ENCODE measurements at regions not wholly inside any gene's neighbourhood (a gene's known extent, or its start where the extent isn't known, plus 50 kb on each side); places are given as distances from the start of the nearest gene placed in this dataset.
"Not testable (repeated sequence)": the region's sequence is repeated elsewhere in the genome, so short reads cannot be mapped to it uniquely, and the experiment has no call there.

DNA sequence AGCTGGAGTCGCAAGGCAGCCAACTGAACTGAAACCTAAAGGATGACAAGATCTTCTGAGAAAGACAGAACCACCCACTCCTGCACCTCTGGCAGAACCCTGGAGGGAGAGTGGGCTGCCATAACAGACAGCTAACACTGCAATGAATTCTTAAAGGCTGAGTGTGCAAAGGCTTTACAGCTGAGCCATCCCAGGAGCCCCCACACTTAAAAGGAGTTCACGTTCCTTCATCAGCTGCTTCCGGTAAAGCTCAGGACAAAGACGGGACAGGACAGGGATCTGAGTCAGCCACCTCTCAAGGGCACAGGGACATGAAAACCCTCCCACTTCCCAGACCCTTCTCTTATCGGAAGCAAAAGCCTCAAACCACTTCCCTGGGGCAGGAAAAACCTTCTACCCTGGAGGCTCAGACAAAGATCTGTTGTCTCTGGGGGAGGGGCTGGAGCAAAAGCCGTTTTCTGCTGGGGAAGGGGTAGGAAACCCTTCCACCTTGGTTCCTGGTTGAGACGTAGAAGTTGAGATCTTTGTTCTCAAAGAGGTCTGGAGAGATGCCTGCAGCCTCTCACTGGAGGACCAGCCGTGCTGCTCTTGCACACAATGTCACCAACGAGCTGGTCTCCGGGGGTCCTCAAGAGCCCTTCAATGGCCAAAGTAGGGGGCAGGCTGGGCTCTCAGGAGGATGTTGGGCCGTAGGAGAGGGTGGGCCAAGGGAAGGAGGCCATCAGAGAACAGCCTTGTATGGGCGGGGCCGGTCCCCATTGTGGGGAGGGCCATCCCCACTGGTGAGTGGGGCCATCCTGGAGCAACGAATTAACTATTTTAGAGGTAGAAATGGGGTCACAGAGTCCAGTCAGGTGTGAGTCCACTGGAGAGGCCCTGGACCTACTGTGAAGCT lies 452.4 kb downstream of the PTPRU start:
- peak; percentile 67 for DNase-seq (ENCODE audit: low read depth)

DNA sequence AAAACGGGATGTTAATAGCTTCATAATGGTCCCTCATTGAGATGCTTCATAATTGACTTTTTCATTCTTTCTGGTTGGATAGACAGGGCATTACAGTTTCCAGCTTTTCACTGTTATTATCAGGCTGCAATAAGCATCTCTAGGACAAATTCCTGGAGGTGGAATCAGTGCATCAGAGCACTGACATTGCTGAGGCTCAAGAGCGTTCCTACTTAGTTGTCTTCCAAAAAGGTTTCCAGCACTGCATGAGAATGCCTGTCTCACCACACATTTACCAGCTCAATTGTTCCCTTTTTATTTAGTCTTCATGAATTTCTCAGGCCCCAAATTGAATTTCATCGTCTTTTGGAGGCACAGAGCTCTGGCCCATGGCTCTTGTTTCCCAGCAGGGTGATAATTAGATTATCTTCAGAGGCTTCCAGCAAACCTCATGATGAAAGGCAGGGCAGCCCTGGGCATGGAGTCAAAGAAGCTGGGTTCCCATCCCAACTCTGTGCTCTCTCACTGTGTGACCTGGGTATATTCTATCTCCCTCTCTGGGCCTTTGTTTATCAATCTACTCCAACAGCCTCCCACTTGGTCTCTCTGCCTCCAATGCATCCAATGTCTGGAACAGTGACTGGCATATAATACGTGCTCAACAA lies 451.4 kb downstream of the PTPRU start:
- no peak for DNase-seq (ENCODE audit: low read depth)

DNA sequence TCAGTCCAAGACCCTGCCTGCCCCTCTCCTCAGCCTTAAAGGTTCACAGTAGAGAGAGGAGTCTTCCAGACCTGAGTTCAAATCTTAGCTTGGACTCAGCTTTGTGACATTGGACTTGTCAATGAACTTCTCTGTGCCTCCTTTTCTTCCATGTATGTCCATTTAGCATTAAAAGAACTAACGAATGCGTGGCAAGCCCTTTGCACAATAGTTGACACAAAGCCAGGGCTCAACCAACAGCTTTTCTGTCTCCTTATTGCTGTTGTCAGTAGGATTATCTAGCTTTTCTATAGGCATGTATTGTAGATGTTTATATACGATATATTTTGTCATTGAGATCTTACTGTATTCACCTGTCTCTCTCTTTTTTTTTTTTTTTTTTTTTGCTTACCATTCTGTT lies 450.8 kb downstream of the PTPRU start:
- DNase-seq (ENCODE audit: low read depth): no peak

DNA sequence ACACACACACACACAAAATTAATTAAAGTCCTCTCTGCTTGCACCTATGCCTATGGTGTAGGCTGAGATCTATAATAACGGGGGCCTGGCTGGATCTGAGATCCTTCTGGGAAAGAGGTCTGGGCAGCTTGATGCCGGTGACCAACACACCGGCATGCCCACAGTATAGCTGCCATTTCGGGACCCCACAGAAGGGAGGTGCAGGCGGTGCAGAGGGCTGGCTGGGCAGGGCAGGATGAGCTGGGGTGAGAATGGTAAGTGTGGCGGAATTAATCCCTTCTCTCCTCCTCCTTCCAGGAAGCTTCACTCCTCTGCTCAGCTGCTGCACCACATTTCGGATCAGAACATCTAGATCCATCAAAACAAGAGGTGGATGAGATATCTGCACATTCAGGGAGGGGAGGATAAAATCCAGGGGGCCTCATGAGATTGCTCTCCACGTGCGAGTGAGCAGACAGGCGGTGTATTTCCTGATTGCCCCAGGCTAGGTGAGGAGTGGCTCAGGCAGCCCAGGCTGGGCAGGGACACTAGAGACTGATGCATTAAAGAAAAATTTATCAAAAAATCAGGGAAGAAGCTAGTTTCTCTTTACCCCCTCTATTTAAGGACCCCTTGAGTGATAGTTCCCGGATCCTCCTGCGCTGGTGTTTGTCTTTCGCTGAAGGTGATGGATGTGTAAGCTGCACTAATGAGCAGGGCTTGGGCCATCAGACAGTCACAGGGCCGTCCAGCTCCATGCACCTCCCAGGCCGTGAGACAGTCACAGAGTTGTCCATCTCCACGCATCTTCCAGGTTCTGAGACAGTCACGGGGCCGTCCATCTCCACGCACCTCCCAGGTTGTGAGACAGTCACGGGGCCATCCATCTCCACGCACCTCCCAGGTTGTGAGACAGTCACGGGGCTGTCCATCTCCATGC lies 449.9 kb downstream of the PTPRU start:
- DNase-seq (ENCODE audit: low read depth): no peak

DNA sequence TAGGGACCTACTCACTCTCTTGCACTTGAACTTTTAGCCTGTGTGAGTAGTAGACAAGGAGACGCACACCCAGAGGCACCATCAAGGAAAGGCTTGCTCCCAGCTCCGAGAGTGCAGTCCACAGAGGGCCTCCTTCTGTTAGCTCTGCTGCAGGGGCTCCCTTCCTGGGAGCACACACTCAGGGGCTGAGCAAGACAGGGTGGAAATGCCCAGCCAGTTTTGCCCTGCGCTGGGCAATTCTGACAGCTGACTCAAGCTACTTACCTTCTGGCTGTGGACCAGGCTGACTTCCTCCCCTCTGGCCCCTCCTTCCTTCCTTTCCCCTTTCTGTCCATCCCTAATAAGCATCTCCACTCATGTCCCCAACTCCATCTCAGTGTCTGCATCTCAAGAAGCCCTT lies 449.1 kb downstream of the PTPRU start:
- no peak for DNase-seq (ENCODE audit: low read depth)

DNA sequence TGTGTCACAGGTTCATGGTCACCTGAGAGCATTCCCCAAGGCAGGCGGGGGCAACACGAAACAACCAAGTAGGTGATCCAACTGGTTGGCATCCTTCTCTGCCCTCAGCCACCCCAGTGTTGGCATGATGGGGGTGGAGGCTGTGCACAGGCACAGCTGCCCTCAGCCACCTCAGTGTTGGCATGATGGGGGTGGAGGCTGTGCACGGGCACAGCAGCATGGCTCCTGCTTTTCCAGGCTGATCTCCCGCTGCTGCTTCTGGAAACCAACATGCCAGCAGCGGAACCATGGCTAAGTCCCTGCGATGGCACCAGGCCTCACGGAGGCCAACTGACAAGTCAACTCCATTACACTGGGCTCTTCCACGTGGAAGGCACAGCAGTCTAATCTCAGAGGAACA lies 447.8 kb downstream of the PTPRU start:
- no peak for DNase-seq (ENCODE audit: low read depth)

DNA sequence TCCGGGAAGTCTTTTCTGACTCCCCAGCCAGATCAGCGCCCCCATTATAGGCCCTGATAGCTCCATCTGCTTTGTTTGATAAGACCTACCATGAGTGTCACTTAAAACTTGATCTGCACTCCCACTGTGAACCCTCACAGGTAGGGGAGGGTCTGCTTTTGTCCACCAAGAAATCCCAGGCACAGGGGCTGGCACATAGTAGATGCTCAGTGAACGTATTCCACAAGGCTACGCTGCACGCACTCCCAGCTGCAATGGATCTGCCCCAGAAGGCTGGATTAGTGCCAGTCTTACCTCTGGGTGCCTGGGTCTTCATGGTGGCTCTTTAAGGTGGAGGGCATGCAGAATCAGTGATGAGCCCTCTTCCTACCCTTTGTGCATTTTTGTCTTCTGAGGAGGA lies 447.1 kb downstream of the PTPRU start:
- no peak for DNase-seq (ENCODE audit: low read depth)

DNA sequence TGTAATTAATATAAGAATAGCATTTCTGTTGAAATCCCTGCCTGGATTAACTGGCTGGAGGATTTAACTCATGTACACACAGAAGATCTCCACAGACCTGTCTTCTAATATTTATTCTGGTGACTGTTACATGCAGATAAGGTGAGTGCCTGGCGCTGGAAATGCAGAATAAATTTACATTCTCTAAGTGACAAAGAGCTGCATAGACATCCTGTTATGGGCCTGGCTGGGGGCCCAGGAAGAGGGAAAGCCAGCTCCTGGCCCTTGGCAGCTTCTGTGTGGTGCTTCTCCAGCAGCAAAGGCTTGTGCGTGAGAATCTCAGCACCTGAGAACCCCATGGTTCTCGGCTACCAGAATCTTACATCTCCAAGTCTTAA lies 446.6 kb downstream of the PTPRU start:
- no peak for DNase-seq (ENCODE audit: low read depth)

DNA sequence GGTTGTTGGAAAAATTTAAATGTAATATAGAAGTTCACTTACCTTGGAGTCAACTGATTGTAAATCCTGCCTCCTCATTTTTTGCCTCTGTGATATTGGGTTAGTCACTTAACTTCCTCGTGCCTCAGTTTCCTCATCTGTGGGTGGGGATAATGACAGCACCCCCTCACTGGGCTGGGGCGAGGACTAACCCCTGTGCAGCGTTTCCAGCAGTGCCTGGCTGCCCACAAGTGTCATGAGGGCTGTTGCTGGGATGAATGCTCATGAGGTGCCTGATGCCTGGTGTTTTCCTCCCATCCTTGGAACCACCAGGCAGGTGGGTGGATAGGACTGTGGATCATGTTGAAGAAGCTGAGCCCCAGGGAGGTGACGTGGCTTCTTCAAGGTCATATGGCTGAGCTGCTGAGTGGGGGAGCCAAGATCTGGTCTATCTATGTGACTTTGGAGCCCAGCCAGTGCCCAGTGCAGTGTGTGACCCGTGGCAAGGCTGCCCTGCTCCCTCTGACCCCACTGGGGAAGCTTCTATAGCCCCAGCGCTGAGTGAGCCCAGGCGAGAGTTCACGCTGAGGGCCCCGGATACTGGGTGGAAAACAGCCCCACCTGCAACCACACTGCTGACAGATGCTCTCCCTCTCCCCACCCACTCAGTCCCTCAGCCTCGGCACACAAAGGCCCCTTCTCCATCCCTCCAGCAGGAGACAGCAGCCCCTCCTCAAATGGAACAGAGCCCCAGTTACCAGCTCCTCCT lies 446.0 kb downstream of the PTPRU start:
- DNase-seq (ENCODE audit: low read depth): no peak

DNA sequence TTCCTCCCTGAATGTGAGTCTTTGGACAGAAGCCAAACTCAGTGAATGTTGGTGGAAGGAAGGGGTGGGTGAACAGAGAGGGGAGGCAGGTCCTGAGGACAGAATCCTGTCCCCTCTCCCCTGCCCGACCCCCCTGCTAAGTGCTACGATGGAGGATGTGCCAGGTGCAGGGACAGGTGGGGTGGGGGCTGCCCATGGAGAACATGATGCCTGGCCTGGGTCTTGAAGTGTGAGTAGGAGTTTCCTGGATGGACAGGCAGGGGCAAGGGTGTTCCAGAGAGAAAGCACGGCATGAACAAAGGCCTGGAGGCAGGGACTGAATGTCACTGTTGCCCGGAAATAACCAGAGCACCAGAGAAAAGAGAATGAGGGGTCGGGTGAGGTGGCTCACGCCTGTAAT lies 445.1 kb downstream of the PTPRU start:
- not testable (repeated sequence) for DNase-seq (ENCODE audit: low read depth)

DNA sequence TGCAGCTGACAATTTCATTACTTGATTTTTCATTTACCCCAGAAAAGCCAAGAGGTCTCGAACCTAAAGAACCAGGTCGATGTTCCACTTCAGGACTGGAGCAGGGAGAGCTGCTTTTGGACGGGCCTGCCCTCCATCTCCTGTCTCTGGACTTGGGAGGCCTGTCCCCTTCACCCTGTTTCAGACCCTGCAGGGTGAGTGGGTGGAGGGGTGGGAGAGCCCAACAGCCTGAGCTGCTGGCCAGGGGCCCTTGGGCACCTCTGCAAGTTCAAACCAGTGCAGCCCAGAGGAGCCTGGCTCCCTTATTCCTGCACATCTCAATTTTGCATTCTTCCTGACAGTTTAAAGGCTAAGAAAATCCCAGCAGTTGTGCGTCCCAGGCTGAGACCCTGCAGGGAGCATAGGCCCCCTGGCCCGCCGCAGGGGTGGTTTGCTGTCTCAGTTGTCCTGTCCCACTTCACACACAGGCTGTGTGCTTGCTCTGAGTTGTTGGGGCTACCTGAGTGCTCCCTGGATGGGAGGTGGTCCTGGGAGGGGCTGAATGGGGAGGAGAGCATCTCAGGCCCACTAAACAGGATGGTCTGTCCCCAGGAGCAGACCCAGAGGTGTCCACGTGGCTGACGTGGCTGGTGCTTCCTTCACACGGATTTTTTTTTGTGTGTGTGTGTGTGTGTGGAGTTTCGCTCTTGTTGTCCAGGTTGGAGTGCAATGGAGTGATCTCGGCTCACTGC lies 443.7 kb downstream of the PTPRU start:
- no peak for DNase-seq (ENCODE audit: low read depth)

DNA sequence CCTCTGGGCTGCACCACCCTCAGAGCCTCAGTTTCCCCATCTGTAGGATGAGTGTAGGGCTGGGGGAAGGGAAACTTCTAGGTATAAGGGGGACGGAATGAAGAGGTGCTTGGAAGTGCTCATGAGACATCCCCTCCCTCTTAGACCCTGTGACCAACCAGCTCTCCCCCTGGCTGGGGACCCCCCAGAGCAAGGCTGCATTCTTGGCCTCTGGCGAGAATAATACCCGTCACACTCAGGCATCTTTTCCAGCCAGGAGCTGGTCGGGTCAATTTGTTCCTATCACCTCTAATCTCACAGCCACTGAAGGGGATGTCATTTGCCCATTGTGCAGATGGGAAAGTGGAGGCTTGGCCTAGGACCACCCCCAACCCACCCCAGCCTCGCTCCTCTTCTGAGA lies 443.0 kb downstream of the PTPRU start:
- DNase-seq (ENCODE audit: low read depth): no peak

DNA sequence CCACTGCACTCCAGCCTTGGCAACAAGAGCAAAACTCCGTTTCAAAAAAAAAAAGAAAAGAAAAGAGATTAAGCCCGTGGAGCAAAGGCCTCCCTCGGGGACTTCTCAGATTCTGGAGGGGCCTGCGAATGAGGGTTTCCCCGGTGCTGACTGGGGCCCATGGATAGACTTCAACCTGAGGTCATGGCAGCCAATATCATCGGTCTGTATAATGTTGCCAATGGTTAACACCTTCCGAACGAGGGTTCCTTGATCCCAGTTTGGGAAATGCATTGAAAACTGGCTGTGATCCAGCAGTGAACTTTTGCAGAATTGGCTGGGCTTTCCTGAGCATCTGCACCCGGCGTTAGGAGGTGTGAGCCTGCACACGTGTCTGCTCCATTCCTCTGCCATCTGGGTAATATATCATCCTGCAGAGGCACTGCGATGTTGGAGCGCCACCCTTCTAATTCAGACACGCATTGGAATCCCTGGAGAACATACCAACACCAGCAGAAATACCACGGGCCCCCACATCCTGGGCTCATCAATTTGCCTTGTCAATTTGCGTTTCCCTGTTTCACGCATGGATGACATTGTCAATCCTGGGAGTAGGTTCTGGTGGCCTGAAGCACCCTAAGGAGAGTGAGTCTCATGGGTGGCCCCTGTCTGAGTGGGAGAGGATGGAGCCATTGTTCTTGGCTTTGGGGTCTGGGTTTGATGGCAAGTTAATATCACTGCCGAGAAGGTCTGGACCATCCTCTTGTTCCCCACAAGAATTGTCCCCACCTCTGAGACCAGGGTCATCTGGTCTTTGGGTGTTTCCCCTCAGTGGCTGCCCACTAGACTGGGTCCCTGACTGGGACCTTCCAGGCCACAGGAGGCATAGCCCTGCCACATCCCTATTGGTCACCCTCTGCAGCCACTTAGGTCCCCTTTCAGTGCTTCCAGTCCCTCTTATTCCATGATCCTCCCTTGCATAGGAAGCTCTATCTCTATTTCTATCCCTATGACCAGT lies 441.0 kb downstream of the PTPRU start:
- DNase-seq (ENCODE audit: low read depth): no peak

DNA sequence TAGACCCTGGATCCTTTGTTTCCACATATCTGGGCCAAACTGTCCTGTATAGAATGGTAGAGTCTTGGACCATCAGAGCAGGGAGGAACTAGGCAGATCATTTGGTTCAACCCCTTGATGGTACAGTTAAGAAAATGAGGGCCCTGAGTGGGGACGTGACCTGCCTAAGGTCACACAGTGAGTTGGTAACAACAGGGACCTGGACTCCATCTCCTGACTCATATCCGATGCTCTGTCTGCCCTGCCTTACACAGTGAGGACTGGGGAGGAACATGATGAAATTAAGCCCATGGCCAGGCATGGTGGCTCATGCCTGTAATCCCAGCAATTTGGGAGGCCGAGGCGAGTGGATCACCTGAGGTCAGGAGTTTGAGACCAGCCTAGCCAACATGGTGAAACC lies 440.2 kb downstream of the PTPRU start:
- no peak for DNase-seq (ENCODE audit: low read depth)

DNA sequence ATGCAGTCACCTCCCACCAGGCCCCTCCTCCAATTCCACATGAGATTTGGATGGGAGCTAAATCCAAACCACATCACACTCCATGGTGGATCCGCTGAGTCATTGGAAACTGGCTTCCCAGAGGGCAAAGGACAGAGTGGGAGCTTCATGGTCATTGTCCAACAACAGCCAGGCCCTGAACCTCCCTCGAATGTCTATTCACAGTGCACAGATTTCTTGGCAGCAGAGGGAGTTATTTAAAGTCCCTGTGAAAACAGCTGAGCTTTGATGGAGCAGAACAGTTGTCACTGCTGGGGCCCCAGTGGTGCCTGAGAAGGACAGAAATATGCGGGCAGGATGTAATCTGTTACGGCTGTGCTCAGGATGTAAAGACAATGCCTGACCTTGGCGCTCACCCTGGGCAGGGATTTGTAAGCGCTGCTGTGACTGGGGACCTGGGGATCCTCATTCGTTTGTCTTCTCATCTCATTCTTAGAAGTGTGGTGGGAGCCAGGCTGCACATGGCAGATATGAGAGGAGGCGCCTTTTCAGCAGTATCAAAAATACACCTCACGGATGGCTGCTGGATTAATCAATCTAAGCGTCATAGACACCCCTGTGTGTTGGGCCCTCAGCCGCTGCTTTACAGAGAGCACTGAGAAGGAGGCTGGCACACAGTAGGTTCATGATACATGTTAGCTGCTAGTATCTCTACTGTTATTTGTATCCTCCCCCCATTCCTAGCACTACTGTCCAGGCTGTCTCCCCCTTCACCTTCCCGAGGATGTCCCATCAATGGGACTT lies 439.4 kb downstream of the PTPRU start:
- DNase-seq (ENCODE audit: low read depth): peak; percentile 22

DNA sequence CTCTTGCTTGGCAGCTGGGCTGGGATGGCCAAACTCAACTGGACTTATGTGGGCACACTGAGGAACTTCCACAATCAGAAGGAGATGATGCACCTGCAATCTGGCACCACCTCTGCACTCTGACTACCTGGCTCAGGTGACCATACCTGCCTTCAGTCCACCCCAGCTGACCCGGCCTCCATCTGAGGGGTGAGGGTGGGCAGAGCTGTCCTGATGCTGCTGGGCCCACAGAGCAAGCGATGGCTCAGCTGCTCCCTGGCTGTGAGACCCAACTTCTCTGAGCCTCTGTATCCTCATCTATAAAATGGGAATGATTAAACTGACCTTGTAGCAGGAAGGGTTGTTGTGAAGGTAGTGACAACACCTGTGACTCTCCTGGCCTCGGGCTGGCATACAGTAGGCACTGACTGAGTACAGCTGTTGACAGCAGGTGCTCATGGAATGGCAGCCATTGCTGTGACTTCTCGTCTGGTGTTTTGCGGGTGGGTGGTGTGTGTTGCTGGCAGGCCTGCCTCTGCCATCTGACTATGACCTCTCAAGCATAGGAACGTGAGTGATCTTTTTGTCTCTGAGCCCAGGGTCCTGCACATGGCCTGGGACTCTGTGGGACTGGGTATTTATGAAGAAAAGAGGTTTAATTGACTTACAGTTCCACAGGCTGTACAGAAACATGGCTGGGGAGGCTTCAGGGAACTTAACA lies 438.5 kb downstream of the PTPRU start:
- DNase-seq (ENCODE audit: low read depth): no peak

DNA sequence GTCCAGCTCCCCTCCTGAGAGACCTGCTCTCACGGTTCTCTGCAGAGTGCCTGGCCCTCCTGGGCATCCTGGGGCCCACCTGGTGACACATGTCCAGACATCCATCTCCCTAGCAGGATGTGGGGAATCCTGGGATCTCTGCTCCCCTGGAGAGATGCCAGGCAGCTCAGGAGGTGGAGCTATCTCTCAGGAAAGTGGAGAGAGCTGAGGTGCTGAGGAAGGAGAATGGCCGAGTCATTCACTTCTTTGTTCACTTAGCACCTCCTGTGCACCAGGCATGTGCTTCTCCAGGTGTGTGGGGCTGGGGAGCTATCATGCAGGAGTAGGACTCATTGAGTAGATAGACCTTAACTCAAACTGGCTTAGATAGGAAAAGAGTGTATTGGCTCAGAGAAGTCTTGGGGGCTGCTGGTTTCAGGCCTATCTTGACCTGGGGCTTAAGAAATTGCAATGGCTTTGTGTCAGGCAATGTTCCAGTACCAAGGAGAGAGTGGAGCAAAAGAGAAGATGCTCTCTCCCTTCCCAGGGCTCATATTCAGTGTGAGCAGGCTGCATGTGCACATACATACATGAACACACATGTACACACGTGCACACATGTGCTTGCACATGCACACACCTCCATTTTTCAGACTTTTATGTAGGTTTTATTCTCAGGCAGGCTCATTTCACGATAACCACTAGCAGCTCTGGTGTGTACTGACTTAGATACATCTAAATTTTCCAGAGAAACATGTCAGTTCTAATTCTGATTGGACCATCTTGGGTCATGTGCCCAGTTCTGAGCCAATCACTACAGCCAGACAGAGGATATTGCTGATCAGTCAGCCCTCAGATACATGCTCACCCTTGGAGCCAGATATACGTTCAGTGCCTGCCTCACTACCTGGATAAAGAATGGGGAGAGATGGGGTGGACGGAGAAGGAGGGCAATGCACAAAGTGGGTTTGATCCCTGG lies 437.6 kb downstream of the PTPRU start:
- peak; percentile 26 for DNase-seq (ENCODE audit: low read depth)

Measured in renal cortical epithelial cell (primary cell).